GM21360 (cell line): ENCODE measurements at regions not wholly inside any gene's neighbourhood (a gene's known extent, or its start where the extent isn't known, plus 50 kb on each side); places are given as distances from the start of the nearest gene placed in this dataset.

Experiments used
- ATAC-seq: cut with Tn5 transposase; IDR thresholded peaks from one replicate; pipeline ENCODE4 v1.9.1; 2021; ENCODE audit warnings: mild to moderate bottlenecking, moderate library complexity; ENCODE audit not compliant: unreplicated experiment

- no peak for ATAC-seq
These were observed 665.2 kb upstream of the ID2 start for GRCh38 chr2:8016688-8017087.

DNA sequence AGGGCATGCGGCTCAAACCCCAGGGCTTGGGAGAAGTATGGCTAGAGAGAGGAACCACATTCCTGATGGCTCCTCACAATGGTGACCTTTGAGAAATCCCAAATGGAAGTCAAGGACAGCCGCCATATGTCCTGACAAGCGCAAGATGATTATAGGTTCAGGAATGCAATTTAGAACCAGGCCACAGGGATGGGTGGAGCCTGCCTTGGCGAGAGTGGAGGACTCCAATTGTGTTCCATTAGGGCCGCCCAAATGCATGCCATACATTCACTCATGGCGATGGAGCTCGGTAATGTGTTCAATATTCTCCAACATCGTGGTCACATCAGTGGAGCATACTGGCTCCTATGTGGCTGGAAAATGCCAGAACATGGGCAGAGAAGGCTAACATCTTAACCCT is 662.9 kb upstream of the ID2 start:
- no peak for ATAC-seq

- ATAC-seq: no peak
These were observed 661.9 kb upstream of the ID2 start for GRCh38 chr2:8019934-8020333.

GRCh38 chr2:8021921-8022320 is 659.9 kb upstream of the ID2 start:
- no peak for ATAC-seq

- ATAC-seq: peak; percentile 75
These were observed 658.8 kb upstream of the ID2 start for GRCh38 chr2:8022908-8023640.

- ATAC-seq: no peak
These were observed 657.4 kb upstream of the ID2 start for GRCh38 chr2:8024506-8024905.

DNA sequence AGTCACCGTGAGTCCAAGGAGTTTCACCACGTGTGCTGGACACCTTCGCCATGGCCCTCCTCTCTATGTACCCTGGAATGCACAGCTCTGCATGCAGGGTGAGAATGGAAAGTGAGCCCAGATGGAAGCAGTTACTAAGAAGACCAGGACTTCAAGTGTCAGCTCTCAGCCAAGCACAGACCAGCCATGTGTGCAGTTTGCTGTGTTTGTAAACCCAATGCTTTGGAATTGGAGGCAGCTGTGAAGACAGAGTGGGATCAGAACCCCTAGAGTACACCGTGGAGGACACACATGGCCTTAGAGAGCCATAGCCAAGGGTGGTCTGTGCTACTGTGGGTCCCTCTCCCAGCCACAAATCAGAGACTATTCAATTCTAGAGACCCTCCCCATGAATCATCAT is 655.5 kb upstream of the ID2 start:
- ATAC-seq: no peak

DNA sequence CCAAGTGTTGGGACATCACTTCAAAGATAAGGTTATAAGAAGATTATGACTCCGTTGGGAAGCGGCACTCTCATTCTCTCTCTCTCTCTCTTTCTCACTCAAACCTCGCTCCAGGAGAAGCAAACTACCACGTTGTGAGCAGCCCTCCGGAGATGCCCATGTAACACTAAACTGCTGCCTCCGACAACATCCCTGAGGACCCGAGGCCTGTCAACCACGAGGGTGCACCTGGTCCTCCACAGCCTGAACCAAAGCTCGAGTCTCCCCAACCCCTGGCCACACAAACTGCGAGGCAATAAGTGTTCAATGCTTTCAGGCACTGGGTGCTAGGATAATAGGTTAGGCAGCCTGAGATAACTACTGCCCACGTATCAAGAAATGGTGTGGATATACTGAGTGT is 654.5 kb upstream of the ID2 start:
- no peak for ATAC-seq

DNA sequence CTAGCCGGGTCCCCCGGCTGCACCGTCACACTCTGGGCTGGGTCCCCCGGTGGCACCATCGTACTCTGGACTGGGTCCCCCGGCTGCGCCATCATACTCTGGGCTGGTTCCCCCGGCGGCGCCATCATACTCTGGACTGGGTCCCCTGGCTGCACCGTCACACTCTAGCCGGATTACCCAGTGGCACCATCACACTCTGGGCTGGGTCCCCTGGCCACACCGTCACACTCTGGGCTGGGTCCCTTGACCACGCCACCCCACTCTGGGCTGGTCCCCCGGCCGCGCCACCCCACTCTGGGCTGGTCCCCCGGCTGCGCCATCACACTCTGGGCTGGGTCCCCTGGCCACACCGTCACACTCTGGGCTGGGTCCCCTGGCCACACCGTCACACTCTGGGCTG is 653.8 kb upstream of the ID2 start:
- no peak for ATAC-seq

DNA sequence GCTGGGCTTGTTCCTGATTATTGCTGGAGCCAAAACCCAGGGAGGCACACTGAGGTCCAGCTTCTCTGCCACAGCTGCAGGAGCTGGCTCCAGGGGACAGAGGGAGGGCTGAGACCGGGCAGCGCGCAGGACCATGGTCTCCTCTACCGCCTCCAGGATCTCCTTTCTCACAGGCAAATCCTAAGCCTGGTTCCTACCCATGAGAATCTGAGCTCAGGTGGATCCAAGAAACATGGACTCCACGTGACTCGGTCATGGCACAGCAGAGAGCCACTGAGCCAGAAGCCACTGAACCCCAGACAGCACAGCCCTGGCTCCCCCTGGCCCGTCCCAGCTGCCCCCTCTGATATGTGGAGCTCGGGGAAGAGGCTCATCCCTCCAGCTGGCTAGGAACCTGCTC is 653.4 kb upstream of the ID2 start:
- no peak for ATAC-seq

- no peak for ATAC-seq
These were observed 652.9 kb upstream of the ID2 start for GRCh38 chr2:8028981-8029380.

- no peak for ATAC-seq
These were observed 651.1 kb upstream of the ID2 start for GRCh38 chr2:8030573-8031303.

DNA sequence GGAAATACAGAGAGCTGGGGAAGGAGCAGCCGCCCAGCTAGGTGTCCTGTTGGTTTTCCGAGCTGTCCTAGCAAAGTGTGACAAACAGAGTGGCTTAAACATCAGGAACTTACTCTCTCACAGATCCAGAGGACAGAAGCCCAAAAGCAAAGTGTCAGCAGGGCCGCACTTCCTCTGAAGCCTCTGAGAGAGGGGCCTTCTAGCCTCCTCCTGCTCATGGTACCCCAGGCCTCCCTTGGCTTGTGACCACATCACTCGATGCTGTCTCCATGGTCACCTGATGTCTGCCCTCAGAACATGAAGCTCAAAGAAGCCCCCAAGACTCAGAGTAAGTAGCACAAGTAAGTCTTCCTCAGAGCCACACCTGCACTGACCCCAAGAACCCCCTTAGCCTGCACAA is 650.5 kb upstream of the ID2 start:
- ATAC-seq: no peak

GRCh38 chr2:8033546-8034096 is 648.2 kb upstream of the ID2 start:
- ATAC-seq: no peak

DNA sequence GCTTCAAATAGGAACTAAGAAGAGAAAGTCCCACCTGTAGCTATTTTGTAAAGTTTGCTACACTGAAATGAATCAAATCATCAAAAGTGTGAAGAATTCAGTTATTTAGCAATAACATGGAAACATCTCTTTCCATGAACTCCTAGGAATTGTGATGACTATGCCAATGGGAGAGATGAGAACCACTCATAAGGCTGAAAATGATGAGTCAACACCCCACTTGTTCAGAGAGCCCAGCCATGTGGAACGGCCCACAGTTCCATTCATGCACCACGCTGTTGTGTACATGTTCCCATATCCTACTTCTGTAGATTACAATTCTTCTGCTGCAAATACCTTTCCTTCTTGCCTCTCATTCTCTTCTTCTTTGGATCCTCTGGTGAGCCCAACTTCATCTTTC is 645.5 kb upstream of the ID2 start:
- ATAC-seq: peak; percentile 80

GRCh38 chr2:8039732-8040131 is 642.1 kb upstream of the ID2 start:
- no peak for ATAC-seq

DNA sequence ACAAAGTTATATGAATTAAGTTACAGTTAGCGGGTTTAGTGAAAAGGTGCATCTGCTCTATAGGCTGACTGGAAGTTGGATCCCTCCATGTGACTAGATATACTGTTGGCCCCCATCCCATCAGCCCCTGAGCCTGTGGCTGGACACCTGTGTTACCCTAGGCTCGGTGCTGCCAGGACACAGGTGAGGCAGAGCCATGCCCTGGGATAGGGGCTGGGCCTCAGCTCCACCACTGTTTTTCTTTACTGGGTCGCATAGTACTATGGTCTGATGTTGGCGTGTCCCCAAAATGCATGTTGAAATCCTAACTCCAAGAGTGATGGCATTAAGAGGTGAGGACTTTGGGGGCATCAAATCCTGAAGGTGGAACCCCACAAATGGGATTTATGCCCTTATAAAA is 638.6 kb upstream of the ID2 start:
- no peak for ATAC-seq

- ATAC-seq: no peak
These were observed 637.7 kb upstream of the ID2 start for GRCh38 chr2:8044046-8044594.

GRCh38 chr2:8045081-8045614 is 636.7 kb upstream of the ID2 start:
- ATAC-seq: no peak

- no peak for ATAC-seq
These were observed 635.0 kb upstream of the ID2 start for GRCh38 chr2:8046849-8047248.

GRCh38 chr2:8049176-8049575 is 632.7 kb upstream of the ID2 start:
- no peak for ATAC-seq
